Heart right ventricle (tissue), 16 donors: ENCODE measurements at regions not wholly inside any gene's neighbourhood (a gene's known extent, or its start where the extent isn't known, plus 50 kb on each side); places are given as distances from the start of the nearest gene placed in this dataset.

Source experiments
- ATAC-seq, 8 donors: fragments of 200-7000 bp; cut with Tn5 transposase; one replicate each; pipeline ENCODE4 v1.9.1; 2020; ENCODE audit warnings: mild to moderate bottlenecking in 8 of 8, moderate library complexity in 8 of 8, moderate number of reproducible peaks in 1 of 8
- DNase-seq, 2 donors: peaks; one replicate each; pipeline ENCODE4 v3.0.0-alpha.2; 2020
- H3K27ac ChIP-seq, 10 donors: fragments of 200-600 bp; sonication (generic) in 2 of 10; one replicate each; pipeline versions ENCODE4 v1.5.0 to v1.8.0; 2020 to 2022; ENCODE audit warnings: mild to moderate bottlenecking in 3 of 10
- H3K27me3 ChIP-seq, 7 donors: fragments of 200-600 bp; one replicate each; pipeline ENCODE4 v1.8.0; 2021 to 2022; ENCODE audit warnings: mild to moderate bottlenecking in 2 of 7
- H3K36me3 ChIP-seq, 9 donors: fragments of 200-600 bp; sonication (generic) in 1 of 9; one replicate each; pipeline versions ENCODE4 v1.5.0 to v1.8.0; 2020 to 2022; ENCODE audit warnings: mild to moderate bottlenecking in 2 of 9
- H3K4me1 ChIP-seq, 9 donors: fragments of 200-600 bp; sonication (generic) in 1 of 9; one replicate each; pipeline versions ENCODE4 v1.5.0 to v1.8.0; 2020 to 2022; ENCODE audit warnings: mild to moderate bottlenecking in 4 of 9
- H3K4me3 ChIP-seq, 10 donors: fragments of 200-600 bp; sonication (generic) in 2 of 10; one replicate each; pipeline versions ENCODE4 v1.5.0 to v1.8.0; 2020 to 2022; ENCODE audit warnings: mild to moderate bottlenecking in 7 of 10, moderate library complexity in 2 of 10
- H3K9me3 ChIP-seq, 11 donors: fragments of 200-600 bp in 10 of 11; sonication (generic) in 2 of 11; one replicate each; pipeline versions ENCODE4 v1.5.0 to v1.8.0; 2013 to 2022; ENCODE audit warnings: mild to moderate bottlenecking in 2 of 11, control low read depth in 1 of 11, moderate library complexity in 1 of 11
- WGBS, 2 donors: extraction: QIAGEN DNeasy Blood & Tissue Kit; methylation state at CpG; one replicate each; pipeline ENCODE4 v1.1.7; 2013; ENCODE audit warnings: inconsistent platforms in 1 of 2; 5-methylcytosine and 5-hydroxymethylcytosine counted together
- intact Hi-C, 10 donors: fragments of 100-400 bp; cut with DNase I; formaldehyde crosslinking; loops; one replicate each; pipeline versions ENCODE4 v1.11.1 to v1.14.2; 2022
- TF ChIP-seq, protein P1 (sequence below), 9 donors: fragments of 200-600 bp; sonication (generic) in 2 of 9; IDR thresholded peaks; one replicate each; pipeline versions ENCODE4 v1.5.0 to v1.8.0; 2021 to 2022; ENCODE audit warnings: antibody characterized with exemption in 9 of 9, mild to moderate bottlenecking in 5 of 9, moderate library complexity in 1 of 9
- donor health status: Arrhythmogenic right ventricular cardiomyopathy.
- donor health status: ischemic (EF 13 %, LVEDD 7.1; RV severe dilation, severe dysfunction).
- donor health status: healthy with polysubstance abuse.
- donor health status: DM: no; HTN: yes; CAD: no.
- donor health status: DM: no; HTN: no; CAD: no.
- donor health status: ischemic (EF 25% LVEDD 6.9; RV normal size, moderate dysfunction).
- donor health status: ischemic (EF 25% LVEDD 5.7; RV mildly dilated, moderate dysfunction).
- donor health status: healthy.
- donor health status: DM: yes; HTN: yes; CAD: no.
- donor health status: Ischemic cardiomyopathy.
- donor health status: ischemic (EF 35%, LVEDD 5.7; RV mildly dilated, moderate dysfunction).
- donor health status: nonischemic (EF 11% LVEDD 7.7; RV severe dilation, severe dysfunction).
- donor health status: DM: yes; HTN: yes; CAD: no.
- donor health status: PGD.
- donor health status: ischemic (EF 29% LVEDD 5.4; RV normal size, mild dysfunction).
- donor health status: nonischemic (EF 23%, LVEDD 6.1; RV moderate dilation, normal function).

DNA sequence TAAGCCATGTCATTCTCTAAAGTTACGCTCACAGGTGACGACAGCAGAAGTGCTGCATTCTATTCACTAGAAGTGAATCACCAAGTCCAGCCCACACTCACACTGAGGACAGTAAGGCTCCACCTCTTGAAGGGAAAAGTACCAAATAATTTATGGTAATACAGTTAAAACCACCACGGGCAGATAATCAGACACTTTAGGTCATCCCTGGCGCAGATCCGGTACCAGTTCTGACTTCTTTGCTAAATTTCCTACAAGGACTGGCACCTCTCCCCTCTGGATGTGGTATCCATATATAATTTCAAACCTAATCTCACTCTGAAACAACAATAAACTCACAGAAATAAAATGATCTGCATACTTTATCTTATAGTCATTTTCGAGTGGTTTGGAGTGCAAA is 954.7 kb upstream of the GHITM start:
- H3K4me1 ChIP-seq: no peaks in the 10 kb centered on the region
- no peaks in the 10 kb centered on the region for H3K27me3 ChIP-seq
- TF ChIP-seq, protein P1, sequence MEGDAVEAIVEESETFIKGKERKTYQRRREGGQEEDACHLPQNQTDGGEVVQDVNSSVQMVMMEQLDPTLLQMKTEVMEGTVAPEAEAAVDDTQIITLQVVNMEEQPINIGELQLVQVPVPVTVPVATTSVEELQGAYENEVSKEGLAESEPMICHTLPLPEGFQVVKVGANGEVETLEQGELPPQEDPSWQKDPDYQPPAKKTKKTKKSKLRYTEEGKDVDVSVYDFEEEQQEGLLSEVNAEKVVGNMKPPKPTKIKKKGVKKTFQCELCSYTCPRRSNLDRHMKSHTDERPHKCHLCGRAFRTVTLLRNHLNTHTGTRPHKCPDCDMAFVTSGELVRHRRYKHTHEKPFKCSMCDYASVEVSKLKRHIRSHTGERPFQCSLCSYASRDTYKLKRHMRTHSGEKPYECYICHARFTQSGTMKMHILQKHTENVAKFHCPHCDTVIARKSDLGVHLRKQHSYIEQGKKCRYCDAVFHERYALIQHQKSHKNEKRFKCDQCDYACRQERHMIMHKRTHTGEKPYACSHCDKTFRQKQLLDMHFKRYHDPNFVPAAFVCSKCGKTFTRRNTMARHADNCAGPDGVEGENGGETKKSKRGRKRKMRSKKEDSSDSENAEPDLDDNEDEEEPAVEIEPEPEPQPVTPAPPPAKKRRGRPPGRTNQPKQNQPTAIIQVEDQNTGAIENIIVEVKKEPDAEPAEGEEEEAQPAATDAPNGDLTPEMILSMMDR (IDR thresholded peaks at IDR 0.05): no peak
- ATAC-seq: no peak
- H3K36me3 ChIP-seq: no peaks in the 10 kb centered on the region
- H3K4me3 ChIP-seq: no peak overlapping the region
- peaks cover 0 to 3% (median 0%) of the 10 kb centered on the region in 11 donors for H3K9me3 ChIP-seq
- WGBS, 2 donors: 90 to 94% methylated on average over 6 of the region's 6 CpGs
- no peak overlapping the region for H3K27ac ChIP-seq
- intact Hi-C loops: no loop called here
- no peak for DNase-seq

DNA sequence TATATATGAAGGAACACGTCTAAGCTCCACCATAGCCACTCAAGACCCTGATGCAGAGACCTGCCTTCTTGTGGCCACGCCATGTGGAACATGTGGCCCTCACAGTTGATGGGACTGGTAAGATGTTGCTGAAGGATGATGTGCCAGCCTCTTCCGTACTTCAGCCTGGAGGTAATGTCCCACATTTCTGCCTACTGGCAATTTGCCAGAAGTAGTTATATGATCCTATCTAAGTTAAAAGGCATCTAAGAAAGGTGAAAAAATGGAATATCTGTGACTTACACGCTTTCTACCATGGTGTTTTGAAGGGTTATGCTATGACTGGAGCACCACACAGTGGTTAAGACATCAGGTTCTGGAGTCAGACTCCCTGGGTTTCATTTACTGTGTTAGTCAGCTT is 948.7 kb upstream of the GHITM start:
- no peak for ATAC-seq
- TF ChIP-seq, protein P1 (IDR thresholded peaks at IDR 0.05): no peak
- no peak overlapping the region for H3K27ac ChIP-seq
- no peak overlapping the region for H3K4me3 ChIP-seq
- 92% methylated on average over 4 of the region's 4 CpGs for WGBS, 2 donors
- no peaks in the 10 kb centered on the region for H3K27me3 ChIP-seq
- H3K4me1 ChIP-seq: no peaks in the 10 kb centered on the region
- no peaks in the 10 kb centered on the region for H3K9me3 ChIP-seq
- intact Hi-C loops: no loop called here
- no peaks in the 10 kb centered on the region for H3K36me3 ChIP-seq
- no peak for DNase-seq

DNA sequence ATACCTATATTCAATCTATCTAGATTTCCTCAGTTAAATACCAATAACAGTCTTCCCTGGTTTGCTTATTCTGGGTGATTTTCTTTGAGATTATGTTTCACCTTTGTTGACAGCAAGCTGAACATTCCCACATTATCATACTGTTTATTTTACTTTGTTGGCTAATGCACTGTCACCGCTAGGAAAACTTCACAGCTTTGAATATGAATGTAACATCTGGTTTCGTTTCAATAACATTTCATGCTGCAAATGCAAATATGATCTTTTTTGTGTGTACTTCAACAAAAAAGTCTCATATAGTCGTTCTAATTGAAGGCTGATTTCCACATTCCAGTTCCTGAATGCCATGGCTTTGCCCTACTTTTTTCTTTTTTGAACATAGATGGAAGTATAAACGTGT is 946.3 kb upstream of the GHITM start:
- ATAC-seq (no peak), DNase-seq (no peak)
- H3K9me3 ChIP-seq: peaks cover 0 to 7% (median 0%) of the 10 kb centered on the region in 11 donors
- H3K4me1 ChIP-seq: no peaks in the 10 kb centered on the region
- TF ChIP-seq, protein P1 (IDR thresholded peaks at IDR 0.05): no peak
- H3K27ac ChIP-seq: no peak overlapping the region
- no peaks in the 10 kb centered on the region for H3K36me3 ChIP-seq
- no peak overlapping the region for H3K4me3 ChIP-seq
- no peaks in the 10 kb centered on the region for H3K27me3 ChIP-seq
- intact Hi-C loops: no loop called here
- WGBS, 2 donors: 42 to 47% methylated on average over 4 of the region's 4 CpGs

DNA sequence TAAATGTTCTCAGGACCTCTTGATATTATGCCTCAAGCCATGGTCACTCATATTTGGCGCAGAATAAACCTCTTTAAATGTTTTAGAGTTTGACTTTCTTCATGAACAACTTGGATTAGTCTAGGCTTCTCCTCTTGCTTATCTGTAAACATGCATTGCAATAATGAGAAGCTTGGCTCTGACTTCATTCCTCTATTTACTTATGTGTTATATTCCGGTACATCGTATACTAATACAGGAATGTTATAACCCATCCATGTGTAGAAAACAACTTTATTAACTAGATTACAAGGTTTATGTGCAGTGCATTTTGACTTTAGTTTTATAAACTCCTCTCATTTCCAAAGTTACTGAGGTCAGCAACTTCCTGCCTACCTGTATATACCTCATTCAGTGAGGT is 944.3 kb upstream of the GHITM start:
- H3K27ac ChIP-seq: no peak overlapping the region
- ATAC-seq (no peak), DNase-seq (no peak)
- H3K4me3 ChIP-seq: no peak overlapping the region
- no peaks in the 10 kb centered on the region for H3K4me1 ChIP-seq
- TF ChIP-seq, protein P1 (IDR thresholded peaks at IDR 0.05): no peak
- intact Hi-C loops: no loop called here
- H3K36me3 ChIP-seq: no peaks in the 10 kb centered on the region
- no peaks in the 10 kb centered on the region for H3K27me3 ChIP-seq
- peaks cover 0 to 7% (median 0%) of the 10 kb centered on the region in 11 donors for H3K9me3 ChIP-seq
- 92 to 93% methylated on average over 3 of the region's 3 CpGs for WGBS, 2 donors

DNA sequence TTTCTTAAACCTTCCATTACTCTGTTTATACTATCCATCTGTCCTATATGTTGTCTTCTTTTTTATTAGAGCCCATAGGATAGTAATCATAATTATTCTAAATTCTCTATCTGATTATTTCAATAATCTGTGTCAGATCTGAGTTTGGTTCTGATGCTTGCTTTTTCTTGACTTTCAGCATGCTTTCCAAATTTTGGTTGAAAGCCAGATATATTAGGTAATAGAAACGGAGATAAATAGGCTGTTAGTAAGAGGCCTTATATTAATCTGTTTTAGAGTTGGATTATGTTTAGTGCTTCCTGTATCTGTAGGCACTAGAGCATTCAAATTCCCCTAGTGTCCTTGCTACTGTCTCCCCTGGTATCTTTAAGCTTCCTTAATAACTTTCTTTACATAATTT is 939.9 kb upstream of the GHITM start:
- no peak for DNase-seq
- ATAC-seq: no peak

More for the DNA sequence above, 939.9 kb upstream of the GHITM start:
- H3K27ac ChIP-seq: no peak overlapping the region
- TF ChIP-seq, protein P1 (IDR thresholded peaks at IDR 0.05): no peak
- H3K4me1 ChIP-seq: no peaks in the 10 kb centered on the region
- H3K36me3 ChIP-seq: no peaks in the 10 kb centered on the region
- intact Hi-C loops: no loop called here
- no peak overlapping the region for H3K4me3 ChIP-seq
- H3K9me3 ChIP-seq: peaks cover 0 to 26% (median 1%) of the 10 kb centered on the region in 11 donors
- 62 to 72% methylated on average over 1 of the region's 1 CpG for WGBS, 2 donors
- H3K27me3 ChIP-seq: no peaks in the 10 kb centered on the region
